HG03280 (cell line): ENCODE measurements at regions not wholly inside any gene's neighbourhood (a gene's known extent, or its start where the extent isn't known, plus 50 kb on each side); places are given as distances from the start of the nearest gene placed in this dataset.

Source experiments
- ATAC-seq: cut with Tn5 transposase; IDR thresholded peaks from one replicate; pipeline ENCODE4 v1.9.1; 2021; ENCODE audit warnings: mild to moderate bottlenecking, moderate library complexity; ENCODE audit not compliant: unreplicated experiment

- ATAC-seq = no peak
Measured at GRCh38 chr11:104830508-104830907, 67.8 kb downstream of the CASP12 start.

GRCh38 chr11:104830080-104830479 is 68.2 kb downstream of the CASP12 start:
- ATAC-seq = no peak

GRCh38 chr11:104826772-104827171 is 71.5 kb downstream of the CASP12 start:
- no peak for ATAC-seq

- no peak for ATAC-seq
Measured at GRCh38 chr11:104823657-104824056, 74.6 kb downstream of the CASP12 start.

GRCh38 chr11:104820431-104820830 is 77.8 kb downstream of the CASP12 start:
- no peak for ATAC-seq

GRCh38 chr11:104819603-104820002 is 78.7 kb downstream of the CASP12 start:
- ATAC-seq = no peak

GRCh38 chr11:104819107-104819506 is 79.2 kb downstream of the CASP12 start:
- ATAC-seq = no peak

- no peak for ATAC-seq
Measured at GRCh38 chr11:104817973-104818372, 80.3 kb downstream of the CASP12 start.

GRCh38 chr11:104813532-104813931 is 84.7 kb downstream of the CASP12 start:
- no peak for ATAC-seq

- ATAC-seq = no peak
Measured at GRCh38 chr11:104812103-104812788, 86.0 kb downstream of the CASP12 start.

GRCh38 chr11:104803776-104804175 is 94.5 kb downstream of the CASP12 start:
- no peak for ATAC-seq

GRCh38 chr11:104799251-104799650 is 99.0 kb downstream of the CASP12 start:
- ATAC-seq = peak; percentile 97

- peak; percentile 63 for ATAC-seq
Measured at GRCh38 chr11:104798789-104799188, 99.5 kb downstream of the CASP12 start.

GRCh38 chr11:104796301-104796700 is 102.0 kb downstream of the CASP12 start:
- ATAC-seq = no peak

- no peak for ATAC-seq
Measured at GRCh38 chr11:104795501-104796213, 102.6 kb downstream of the CASP12 start.

- no peak for ATAC-seq
Measured at GRCh38 chr11:104792861-104793260, 105.4 kb downstream of the CASP12 start.

GRCh38 chr11:104791896-104792295 is 106.4 kb downstream of the CASP12 start:
- ATAC-seq = no peak

- no peak for ATAC-seq
Measured at GRCh38 chr11:104784684-104785460, 113.4 kb downstream of the CASP12 start.

GRCh38 chr11:104783241-104783640 is 115.0 kb downstream of the CASP12 start:
- ATAC-seq = no peak

- ATAC-seq = no peak
Measured at GRCh38 chr11:104782377-104782754, 115.9 kb downstream of the CASP12 start.

- no peak for ATAC-seq
Measured at GRCh38 chr11:104781719-104782376, 116.4 kb downstream of the CASP12 start.
